NCI-H1417 treated with DMSO at 0.1 percent for 48 hours (cell line): ENCODE measurements at regions not wholly inside any gene's neighbourhood (a gene's known extent, or its start where the extent isn't known, plus 50 kb on each side); places are given as distances from the start of the nearest gene placed in this dataset.

Experiments used
- DNase-seq: peaks from one replicate; lab custom pipeline; 2025; lab: John Stamatoyannopoulos, UW

GRCh38 chr6:14783594-14783993 is 462.3 kb upstream of the JARID2 start:
- DNase-seq = no peak

- DNase-seq = no peak
Measured at GRCh38 chr6:14784596-14785492, 461.0 kb upstream of the JARID2 start.

- no peak for DNase-seq
Measured at GRCh38 chr6:14785493-14785790, 460.4 kb upstream of the JARID2 start.

- no peak for DNase-seq
Measured at GRCh38 chr6:14786008-14786407, 459.9 kb upstream of the JARID2 start.

GRCh38 chr6:14786455-14786854 is 459.4 kb upstream of the JARID2 start:
- no peak for DNase-seq

GRCh38 chr6:14787250-14787649 is 458.6 kb upstream of the JARID2 start:
- DNase-seq = no peak

GRCh38 chr6:14787677-14788076 is 458.2 kb upstream of the JARID2 start:
- DNase-seq = no peak

- no peak for DNase-seq
Measured at GRCh38 chr6:14789996-14790395, 455.9 kb upstream of the JARID2 start.

GRCh38 chr6:14790976-14791375 is 454.9 kb upstream of the JARID2 start:
- no peak for DNase-seq

GRCh38 chr6:14791526-14791925 is 454.3 kb upstream of the JARID2 start:
- no peak for DNase-seq

GRCh38 chr6:14792118-14792955 is 453.5 kb upstream of the JARID2 start:
- no peak for DNase-seq

GRCh38 chr6:14795451-14795850 is 450.4 kb upstream of the JARID2 start:
- DNase-seq = no peak

- no peak for DNase-seq
Measured at GRCh38 chr6:14796974-14797762, 448.7 kb upstream of the JARID2 start.

- DNase-seq = no peak
Measured at GRCh38 chr6:14797875-14798593, 447.8 kb upstream of the JARID2 start.

GRCh38 chr6:14798594-14798982 is 447.3 kb upstream of the JARID2 start:
- no peak for DNase-seq

- DNase-seq = no peak
Measured at GRCh38 chr6:14798996-14799588, 446.8 kb upstream of the JARID2 start.

GRCh38 chr6:14799928-14800327 is 445.9 kb upstream of the JARID2 start:
- DNase-seq = no peak

- no peak for DNase-seq
Measured at GRCh38 chr6:14802514-14803160, 443.2 kb upstream of the JARID2 start.

- DNase-seq = no peak
Measured at GRCh38 chr6:14804001-14804784, 441.7 kb upstream of the JARID2 start.

- DNase-seq = no peak
Measured at GRCh38 chr6:14804785-14805210, 441.1 kb upstream of the JARID2 start.
